OCI-LY1 (cell line): ENCODE measurements at regions not wholly inside any gene's neighbourhood (a gene's known extent, or its start where the extent isn't known, plus 50 kb on each side); places are given as distances from the start of the nearest gene placed in this dataset.

Source experiments
- EZH2 ChIP-seq: fragments of 200-600 bp; sonication (generic), shearing (Covaris generic); IDR thresholded peaks from 2 replicates; pipeline ENCODE4 v1.8.0; 2017; ENCODE audit warnings: borderline replicate concordance, mixed run types, mild to moderate bottlenecking, antibody characterized with exemption, low read length, moderate library complexity, mixed read lengths
- TF ChIP-seq, protein P1 (sequence below): fragments of 200-600 bp; sonication (generic), shearing (Covaris generic); IDR thresholded peaks from 2 replicates; pipeline ENCODE4 v1.5.1; 2017; ENCODE audit warnings: mild to moderate bottlenecking, antibody characterized with exemption, low read length, moderate library complexity, mixed read lengths

DNA sequence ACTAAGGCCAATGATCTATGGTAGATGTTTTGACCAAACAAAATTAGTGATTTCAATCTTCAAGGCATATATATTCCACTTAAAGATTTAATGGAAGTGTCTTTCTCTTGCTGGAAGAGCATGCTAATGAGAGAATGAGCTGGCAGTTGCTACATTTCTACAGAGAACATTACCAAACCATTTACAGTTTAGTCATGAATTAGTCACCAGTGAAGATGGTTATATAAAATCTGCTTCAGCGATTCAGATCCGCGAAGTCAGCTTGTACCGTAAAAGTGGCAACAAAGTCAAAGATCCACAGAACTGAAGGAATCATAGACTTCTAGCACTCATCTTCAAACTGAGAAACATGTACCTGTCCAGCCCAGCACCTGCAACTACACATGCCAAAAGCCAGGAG lies 156.3 kb downstream of the SLITRK5 start:
- TF ChIP-seq, protein P1, sequence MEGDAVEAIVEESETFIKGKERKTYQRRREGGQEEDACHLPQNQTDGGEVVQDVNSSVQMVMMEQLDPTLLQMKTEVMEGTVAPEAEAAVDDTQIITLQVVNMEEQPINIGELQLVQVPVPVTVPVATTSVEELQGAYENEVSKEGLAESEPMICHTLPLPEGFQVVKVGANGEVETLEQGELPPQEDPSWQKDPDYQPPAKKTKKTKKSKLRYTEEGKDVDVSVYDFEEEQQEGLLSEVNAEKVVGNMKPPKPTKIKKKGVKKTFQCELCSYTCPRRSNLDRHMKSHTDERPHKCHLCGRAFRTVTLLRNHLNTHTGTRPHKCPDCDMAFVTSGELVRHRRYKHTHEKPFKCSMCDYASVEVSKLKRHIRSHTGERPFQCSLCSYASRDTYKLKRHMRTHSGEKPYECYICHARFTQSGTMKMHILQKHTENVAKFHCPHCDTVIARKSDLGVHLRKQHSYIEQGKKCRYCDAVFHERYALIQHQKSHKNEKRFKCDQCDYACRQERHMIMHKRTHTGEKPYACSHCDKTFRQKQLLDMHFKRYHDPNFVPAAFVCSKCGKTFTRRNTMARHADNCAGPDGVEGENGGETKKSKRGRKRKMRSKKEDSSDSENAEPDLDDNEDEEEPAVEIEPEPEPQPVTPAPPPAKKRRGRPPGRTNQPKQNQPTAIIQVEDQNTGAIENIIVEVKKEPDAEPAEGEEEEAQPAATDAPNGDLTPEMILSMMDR: no peak
- TF ChIP-seq EZH2: no peak
